ENCODE measurements at regions not wholly inside any gene's neighbourhood (a gene's known extent, or its start where the extent isn't known, plus 50 kb on each side); places are given as distances from the start of the nearest gene placed in this dataset.

DNA sequence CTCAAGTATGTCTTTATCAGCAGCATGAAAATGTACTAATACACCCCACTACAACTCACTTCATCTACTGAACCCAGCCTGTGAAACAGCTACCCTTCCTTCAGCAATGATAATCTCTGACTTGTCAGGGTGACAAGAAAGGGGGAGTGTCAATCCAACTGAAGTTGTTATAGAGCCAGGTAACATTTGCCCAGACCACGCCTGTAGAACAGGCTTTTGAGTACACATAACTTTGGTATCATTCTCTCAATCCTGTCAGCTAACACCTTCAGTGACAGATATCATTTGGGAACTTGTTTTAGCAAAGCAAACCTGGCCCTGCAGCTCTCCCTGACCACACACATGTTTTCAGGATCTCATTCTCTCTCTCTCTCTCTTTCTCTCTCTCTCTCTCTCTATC is 592.2 kb downstream of the SMARCA1 start:
- TF ChIP-seq, protein P1, sequence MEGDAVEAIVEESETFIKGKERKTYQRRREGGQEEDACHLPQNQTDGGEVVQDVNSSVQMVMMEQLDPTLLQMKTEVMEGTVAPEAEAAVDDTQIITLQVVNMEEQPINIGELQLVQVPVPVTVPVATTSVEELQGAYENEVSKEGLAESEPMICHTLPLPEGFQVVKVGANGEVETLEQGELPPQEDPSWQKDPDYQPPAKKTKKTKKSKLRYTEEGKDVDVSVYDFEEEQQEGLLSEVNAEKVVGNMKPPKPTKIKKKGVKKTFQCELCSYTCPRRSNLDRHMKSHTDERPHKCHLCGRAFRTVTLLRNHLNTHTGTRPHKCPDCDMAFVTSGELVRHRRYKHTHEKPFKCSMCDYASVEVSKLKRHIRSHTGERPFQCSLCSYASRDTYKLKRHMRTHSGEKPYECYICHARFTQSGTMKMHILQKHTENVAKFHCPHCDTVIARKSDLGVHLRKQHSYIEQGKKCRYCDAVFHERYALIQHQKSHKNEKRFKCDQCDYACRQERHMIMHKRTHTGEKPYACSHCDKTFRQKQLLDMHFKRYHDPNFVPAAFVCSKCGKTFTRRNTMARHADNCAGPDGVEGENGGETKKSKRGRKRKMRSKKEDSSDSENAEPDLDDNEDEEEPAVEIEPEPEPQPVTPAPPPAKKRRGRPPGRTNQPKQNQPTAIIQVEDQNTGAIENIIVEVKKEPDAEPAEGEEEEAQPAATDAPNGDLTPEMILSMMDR (IDR thresholded peaks at IDR 0.05; ENCODE audit: poor library complexity), result no peak
- no peak for TF ChIP-seq EZH2 (IDR thresholded peaks at IDR 0.05; ENCODE audit: borderline replicate concordance)
- TF ChIP-seq EZH2phosphoT487 (IDR thresholded peaks at IDR 0.05; ENCODE audit: low read depth, severe bottlenecking, unreplicated experiment), result no peak

Measured in hepatocyte (in vitro differentiated cells).